ENCODE measurements at regions not wholly inside any gene's neighbourhood (a gene's known extent, or its start where the extent isn't known, plus 50 kb on each side); places are given as distances from the start of the nearest gene placed in this dataset.
"Not testable (repeated sequence)": the region's sequence is repeated elsewhere in the genome, so short reads cannot be mapped to it uniquely, and the experiment has no call there.

GRCh38 chr12:75943730-75944096, 87.9 kb downstream of the PHLDA1 start:
- H4K20me1 ChIP-seq (ENCODE audit: insufficient read depth, low read length) = no peaks in the 10 kb centered on the region
- peaks cover 14% of the 10 kb centered on the region for H3K4me1 ChIP-seq (ENCODE audit: low read length)
- TF ChIP-seq EZH2phosphoT487 (IDR thresholded peaks at IDR 0.05; ENCODE audit: low read depth) = no peak
- TF ChIP-seq CTCF (IDR thresholded peaks at IDR 0.05; ENCODE audit: low read depth, low read length) = no peak
- H2AFZ ChIP-seq (ENCODE audit: low read depth, low read length) = no peak overlapping the region
- peak overlapping the region; percentile 56 for H3K4me2 ChIP-seq (ENCODE audit: low read length)
- H3K9ac ChIP-seq (ENCODE audit: low read length) = no peak overlapping the region
- peak overlapping the region; percentile 19; the same call in 1 of the 2 replicates for H3K4me3 ChIP-seq (ENCODE audit: low read length)
- H3K27me3 ChIP-seq (ENCODE audit: low read depth, low read length) = no peaks in the 10 kb centered on the region
- H3K9me3 ChIP-seq (ENCODE audit: insufficient read depth, low read length) = no peaks in the 10 kb centered on the region
- H3K36me3 ChIP-seq (replicated peaks; ENCODE audit: low read depth, low read length) = no peaks in the 10 kb centered on the region
- no peak overlapping the region for H3K27ac ChIP-seq (ENCODE audit: low read length)
- no peaks in the 10 kb centered on the region for H3K79me2 ChIP-seq (ENCODE audit: low read length)

- H2AFZ ChIP-seq (ENCODE audit: low read depth, low read length); H3K27ac ChIP-seq (ENCODE audit: low read length); H3K4me2 ChIP-seq (ENCODE audit: low read length); H3K4me3 ChIP-seq (ENCODE audit: low read length); H4K20me1 ChIP-seq (ENCODE audit: insufficient read depth, low read length); H3K9me3 ChIP-seq (ENCODE audit: insufficient read depth, low read length); H3K9ac ChIP-seq (ENCODE audit: low read length); H3K27me3 ChIP-seq (ENCODE audit: low read depth, low read length); H3K79me2 ChIP-seq (ENCODE audit: low read length); H3K36me3 ChIP-seq (replicated peaks; ENCODE audit: low read depth, low read length): not testable (repeated sequence)
- peaks cover 23% of the 10 kb centered on the region for H3K4me1 ChIP-seq (ENCODE audit: low read length)
Observed at GRCh38 chr12:75941661-75942060, 89.9 kb downstream of the PHLDA1 start.

- no peak overlapping the region for H2AFZ ChIP-seq (ENCODE audit: low read depth, low read length)
- H3K36me3 ChIP-seq (replicated peaks; ENCODE audit: low read depth, low read length) = no peaks in the 10 kb centered on the region
- H3K4me3 ChIP-seq (ENCODE audit: low read length) = no peak overlapping the region
- no peaks in the 10 kb centered on the region for H3K9me3 ChIP-seq (ENCODE audit: insufficient read depth, low read length)
- no peaks in the 10 kb centered on the region for H3K79me2 ChIP-seq (ENCODE audit: low read length)
- peaks cover 7% of the 10 kb centered on the region for H3K27me3 ChIP-seq (ENCODE audit: low read depth, low read length)
- H3K9ac ChIP-seq (ENCODE audit: low read length) = no peak overlapping the region
- TF ChIP-seq CTCF (IDR thresholded peaks at IDR 0.05; ENCODE audit: low read depth, low read length) (no peak), EZH2phosphoT487 (IDR thresholded peaks at IDR 0.05; ENCODE audit: low read depth) (no peak)
- peaks cover 22% of the 10 kb centered on the region for H3K4me1 ChIP-seq (ENCODE audit: low read length)
- H4K20me1 ChIP-seq (ENCODE audit: insufficient read depth, low read length) = no peaks in the 10 kb centered on the region
- H3K4me2 ChIP-seq (ENCODE audit: low read length) = no peak overlapping the region
- H3K27ac ChIP-seq (ENCODE audit: low read length) = no peak overlapping the region
Observed at GRCh38 chr12:75939016-75939642, 92.4 kb downstream of the PHLDA1 start.

GRCh38 chr12:75938189-75938588, 93.4 kb downstream of the PHLDA1 start:
- no peaks in the 10 kb centered on the region for H3K9me3 ChIP-seq (ENCODE audit: insufficient read depth, low read length)
- no peak overlapping the region for H3K4me2 ChIP-seq (ENCODE audit: low read length)
- no peaks in the 10 kb centered on the region for H3K36me3 ChIP-seq (replicated peaks; ENCODE audit: low read depth, low read length)
- no peak overlapping the region for H3K9ac ChIP-seq (ENCODE audit: low read length)
- TF ChIP-seq CTCF (IDR thresholded peaks at IDR 0.05; ENCODE audit: low read depth, low read length) = no peak
- H3K4me3 ChIP-seq (ENCODE audit: low read length) = no peak overlapping the region
- H2AFZ ChIP-seq (ENCODE audit: low read depth, low read length) = no peak overlapping the region
- no peaks in the 10 kb centered on the region for H3K79me2 ChIP-seq (ENCODE audit: low read length)
- H4K20me1 ChIP-seq (ENCODE audit: insufficient read depth, low read length) = no peaks in the 10 kb centered on the region
- H3K4me1 ChIP-seq (ENCODE audit: low read length) = peaks cover 21% of the 10 kb centered on the region
- no peak overlapping the region for H3K27ac ChIP-seq (ENCODE audit: low read length)
- peaks cover 15% of the 10 kb centered on the region for H3K27me3 ChIP-seq (ENCODE audit: low read depth, low read length)
